ENCODE measurements at regions not wholly inside any gene's neighbourhood (a gene's known extent, or its start where the extent isn't known, plus 50 kb on each side); places are given as distances from the start of the nearest gene placed in this dataset.

DNA sequence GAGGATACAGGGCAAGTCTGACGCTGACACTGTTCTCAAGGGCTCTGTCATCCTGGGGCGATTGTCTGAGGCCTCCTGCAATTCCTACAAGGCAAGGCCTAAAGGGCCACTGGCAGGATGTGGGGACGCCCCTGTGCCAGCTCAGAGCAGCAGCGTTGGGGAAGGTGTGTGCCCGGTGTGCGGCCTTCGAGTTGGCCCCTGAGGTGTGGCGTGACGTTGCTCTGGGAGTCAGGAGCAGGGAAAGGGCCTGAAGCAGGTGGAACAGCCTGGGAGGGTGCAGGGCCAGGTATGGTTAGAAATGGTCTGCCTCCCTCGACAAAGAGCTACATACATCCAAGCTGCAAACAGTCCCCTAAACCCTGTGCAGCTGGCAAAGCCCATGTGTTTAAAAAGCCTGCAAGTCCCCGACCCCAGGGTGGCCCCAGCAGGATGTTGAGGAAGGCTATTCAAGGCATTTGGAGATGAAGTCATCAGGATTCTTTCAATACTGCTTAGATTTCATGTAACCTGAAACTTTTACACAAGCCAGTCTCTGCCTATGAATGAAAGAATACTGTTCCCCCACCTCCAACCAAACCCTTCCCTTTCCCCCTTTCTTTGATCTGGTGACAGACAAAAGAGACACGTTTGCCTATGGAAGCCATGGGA, 142.5 kb upstream of the TNS3 start:
- Histone ChIP-seq H3K27ac (ENCODE audit: insufficient read depth, low read length) (peak overlapping the region; percentile 24), H3K9me3 (ENCODE audit: control insufficient read depth, insufficient read depth, low read depth, low read length) (no peaks in the 10 kb centered on the region), H4K20me1 (ENCODE audit: control insufficient read depth, extremely low read depth, insufficient read depth, low read length) (no peaks in the 10 kb centered on the region), H3K79me2 (ENCODE audit: control insufficient read depth, insufficient read depth, low read length) (no peaks in the 10 kb centered on the region), H2AFZ (ENCODE audit: low read length) (peak overlapping the region; percentile 36), H3K27me3 (ENCODE audit: control insufficient read depth, insufficient read depth, low read length) (no peaks in the 10 kb centered on the region), H3K4me2 (ENCODE audit: extremely low read depth, insufficient read depth, low read length) (peak overlapping the region; percentile 33), H3K4me3 (replicated peaks in 1 of 4; ENCODE audit: control extremely low read depth in 1 of 4, insufficient read depth in 1 of 4, low read depth in 3 of 4, low read length in 4 of 4) (no peak overlapping the region), H3K36me3 (ENCODE audit: control insufficient read depth, insufficient read depth, low read length) (no peaks in the 10 kb centered on the region), H3K9ac (ENCODE audit: insufficient read depth, low read length) (no peak overlapping the region), H3K4me1 (ENCODE audit: control insufficient read depth, extremely low read depth, insufficient read depth, low read length) (peaks cover 12% of the 10 kb centered on the region)
- peak; percentile 93 for DNase-seq (ENCODE audit: low read depth in 2 of 2)
- TF ChIP-seq, protein P1, sequence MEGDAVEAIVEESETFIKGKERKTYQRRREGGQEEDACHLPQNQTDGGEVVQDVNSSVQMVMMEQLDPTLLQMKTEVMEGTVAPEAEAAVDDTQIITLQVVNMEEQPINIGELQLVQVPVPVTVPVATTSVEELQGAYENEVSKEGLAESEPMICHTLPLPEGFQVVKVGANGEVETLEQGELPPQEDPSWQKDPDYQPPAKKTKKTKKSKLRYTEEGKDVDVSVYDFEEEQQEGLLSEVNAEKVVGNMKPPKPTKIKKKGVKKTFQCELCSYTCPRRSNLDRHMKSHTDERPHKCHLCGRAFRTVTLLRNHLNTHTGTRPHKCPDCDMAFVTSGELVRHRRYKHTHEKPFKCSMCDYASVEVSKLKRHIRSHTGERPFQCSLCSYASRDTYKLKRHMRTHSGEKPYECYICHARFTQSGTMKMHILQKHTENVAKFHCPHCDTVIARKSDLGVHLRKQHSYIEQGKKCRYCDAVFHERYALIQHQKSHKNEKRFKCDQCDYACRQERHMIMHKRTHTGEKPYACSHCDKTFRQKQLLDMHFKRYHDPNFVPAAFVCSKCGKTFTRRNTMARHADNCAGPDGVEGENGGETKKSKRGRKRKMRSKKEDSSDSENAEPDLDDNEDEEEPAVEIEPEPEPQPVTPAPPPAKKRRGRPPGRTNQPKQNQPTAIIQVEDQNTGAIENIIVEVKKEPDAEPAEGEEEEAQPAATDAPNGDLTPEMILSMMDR (conservative IDR thresholded peaks at IDR 0.05 in 1 of 2, IDR thresholded peaks at IDR 0.05 in 1 of 2; ENCODE audit: low read depth in 1 of 2, low read length in 2 of 2) = no peak
- no peak for TF ChIP-seq EZH2 (IDR thresholded peaks at IDR 0.05; ENCODE audit: low read length, missing control alignments)

DNA sequence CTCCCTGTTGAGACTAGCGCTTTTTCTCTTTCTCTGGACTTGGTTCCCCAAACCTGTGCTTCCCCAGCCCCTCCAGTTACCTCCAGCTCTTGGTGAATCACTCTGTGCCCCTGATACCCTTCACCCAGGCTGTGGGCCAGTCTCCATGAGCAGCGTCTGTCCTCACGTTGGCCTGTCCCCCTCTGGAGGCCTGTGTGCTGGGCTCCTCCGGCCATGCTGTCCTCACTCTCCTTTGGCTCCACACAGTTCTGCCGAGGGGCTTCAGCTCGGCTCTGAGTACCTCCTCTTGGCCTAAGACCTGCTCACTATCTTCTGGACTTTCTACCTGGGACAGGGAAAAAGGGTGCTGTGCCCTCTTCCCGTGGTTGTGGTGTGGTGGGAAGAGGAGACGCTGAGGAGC, 140.2 kb upstream of the TNS3 start:
- H3K36me3 ChIP-seq (ENCODE audit: control insufficient read depth, insufficient read depth, low read length) = no peaks in the 10 kb centered on the region
- H3K4me2 ChIP-seq (ENCODE audit: extremely low read depth, insufficient read depth, low read length) = no peak overlapping the region
- no peaks in the 10 kb centered on the region for H3K27me3 ChIP-seq (ENCODE audit: control insufficient read depth, insufficient read depth, low read length)
- no peak overlapping the region for H3K27ac ChIP-seq (ENCODE audit: insufficient read depth, low read length)
- no peak overlapping the region for H3K4me3 ChIP-seq (replicated peaks in 1 of 4; ENCODE audit: control extremely low read depth in 1 of 4, insufficient read depth in 1 of 4, low read depth in 3 of 4, low read length in 4 of 4)
- TF ChIP-seq, protein P1 (conservative IDR thresholded peaks at IDR 0.05 in 1 of 2, IDR thresholded peaks at IDR 0.05 in 1 of 2; ENCODE audit: low read depth in 1 of 2, low read length in 2 of 2) = no peak
- no peak for TF ChIP-seq EZH2 (IDR thresholded peaks at IDR 0.05; ENCODE audit: low read length, missing control alignments)
- peaks cover 12% of the 10 kb centered on the region for H3K4me1 ChIP-seq (ENCODE audit: control insufficient read depth, extremely low read depth, insufficient read depth, low read length)
- no peaks in the 10 kb centered on the region for H4K20me1 ChIP-seq (ENCODE audit: control insufficient read depth, extremely low read depth, insufficient read depth, low read length)
- H3K79me2 ChIP-seq (ENCODE audit: control insufficient read depth, insufficient read depth, low read length) = no peaks in the 10 kb centered on the region
- H3K9me3 ChIP-seq (ENCODE audit: control insufficient read depth, insufficient read depth, low read depth, low read length) = no peaks in the 10 kb centered on the region
- H3K9ac ChIP-seq (ENCODE audit: insufficient read depth, low read length) = no peak overlapping the region
- no peak for DNase-seq (ENCODE audit: low read depth in 2 of 2)
- H2AFZ ChIP-seq (ENCODE audit: low read length) = no peak overlapping the region

DNA sequence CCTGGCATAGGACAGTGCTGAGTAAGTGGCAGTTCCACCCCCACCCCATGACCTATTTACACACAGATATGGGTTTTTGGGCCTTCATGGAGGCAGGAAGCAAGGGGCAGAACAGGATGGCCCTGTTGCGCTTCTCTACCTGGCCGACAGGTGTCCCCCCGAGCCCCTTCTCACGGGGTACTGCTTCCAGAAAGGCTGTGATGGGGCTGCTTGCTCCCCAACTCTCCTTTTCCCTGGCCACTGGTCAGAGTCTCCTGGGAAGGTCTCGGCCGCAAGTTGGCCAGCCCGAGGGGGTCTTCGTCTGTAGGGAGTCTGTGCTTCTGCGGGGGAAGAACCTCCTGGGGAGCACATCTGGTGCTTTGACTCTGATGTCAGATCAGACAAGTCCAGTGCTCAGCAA, 139.8 kb upstream of the TNS3 start:
- Histone ChIP-seq H4K20me1 (ENCODE audit: control insufficient read depth, extremely low read depth, insufficient read depth, low read length) (no peaks in the 10 kb centered on the region), H3K79me2 (ENCODE audit: control insufficient read depth, insufficient read depth, low read length) (no peaks in the 10 kb centered on the region), H3K4me3 (replicated peaks in 1 of 4; ENCODE audit: control extremely low read depth in 1 of 4, insufficient read depth in 1 of 4, low read depth in 3 of 4, low read length in 4 of 4) (no peak overlapping the region), H2AFZ (ENCODE audit: low read length) (no peak overlapping the region), H3K27ac (ENCODE audit: insufficient read depth, low read length) (no peak overlapping the region), H3K4me2 (ENCODE audit: extremely low read depth, insufficient read depth, low read length) (no peak overlapping the region), H3K9ac (ENCODE audit: insufficient read depth, low read length) (no peak overlapping the region), H3K4me1 (ENCODE audit: control insufficient read depth, extremely low read depth, insufficient read depth, low read length) (peaks cover 12% of the 10 kb centered on the region), H3K36me3 (ENCODE audit: control insufficient read depth, insufficient read depth, low read length) (no peaks in the 10 kb centered on the region), H3K9me3 (ENCODE audit: control insufficient read depth, insufficient read depth, low read depth, low read length) (no peaks in the 10 kb centered on the region), H3K27me3 (ENCODE audit: control insufficient read depth, insufficient read depth, low read length) (no peaks in the 10 kb centered on the region)
- DNase-seq (ENCODE audit: low read depth in 2 of 2) = no peak
- TF ChIP-seq EZH2 (IDR thresholded peaks at IDR 0.05; ENCODE audit: low read length, missing control alignments) = no peak
- TF ChIP-seq, protein P1 (conservative IDR thresholded peaks at IDR 0.05 in 1 of 2, IDR thresholded peaks at IDR 0.05 in 1 of 2; ENCODE audit: low read depth in 1 of 2, low read length in 2 of 2) = no peak

All from fibroblast of lung (primary cell).